ENCODE measurements at regions not wholly inside any gene's neighbourhood (a gene's known extent, or its start where the extent isn't known, plus 50 kb on each side); places are given as distances from the start of the nearest gene placed in this dataset.

DNA sequence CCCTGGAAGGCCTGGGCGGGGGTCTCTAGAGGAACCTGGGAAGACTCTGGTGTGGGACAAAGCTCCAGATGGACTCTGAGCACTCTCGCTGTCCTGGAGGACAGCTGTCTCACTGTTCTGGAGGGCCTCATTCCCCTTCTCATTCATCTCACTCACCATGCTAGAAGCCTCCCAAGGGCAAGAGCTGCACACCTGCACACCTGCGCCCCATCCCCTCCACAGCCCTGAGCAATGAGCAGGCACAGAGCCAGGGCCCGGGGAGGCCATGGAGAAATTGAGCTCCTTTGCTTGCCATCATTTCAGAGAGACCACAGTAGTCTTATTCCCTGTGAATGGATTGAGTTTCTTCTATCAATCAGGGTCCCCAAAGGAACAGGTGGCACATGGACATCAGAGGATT, 1168.5 kb downstream of the UQCRFS1 start:
- TF ChIP-seq, protein P1, sequence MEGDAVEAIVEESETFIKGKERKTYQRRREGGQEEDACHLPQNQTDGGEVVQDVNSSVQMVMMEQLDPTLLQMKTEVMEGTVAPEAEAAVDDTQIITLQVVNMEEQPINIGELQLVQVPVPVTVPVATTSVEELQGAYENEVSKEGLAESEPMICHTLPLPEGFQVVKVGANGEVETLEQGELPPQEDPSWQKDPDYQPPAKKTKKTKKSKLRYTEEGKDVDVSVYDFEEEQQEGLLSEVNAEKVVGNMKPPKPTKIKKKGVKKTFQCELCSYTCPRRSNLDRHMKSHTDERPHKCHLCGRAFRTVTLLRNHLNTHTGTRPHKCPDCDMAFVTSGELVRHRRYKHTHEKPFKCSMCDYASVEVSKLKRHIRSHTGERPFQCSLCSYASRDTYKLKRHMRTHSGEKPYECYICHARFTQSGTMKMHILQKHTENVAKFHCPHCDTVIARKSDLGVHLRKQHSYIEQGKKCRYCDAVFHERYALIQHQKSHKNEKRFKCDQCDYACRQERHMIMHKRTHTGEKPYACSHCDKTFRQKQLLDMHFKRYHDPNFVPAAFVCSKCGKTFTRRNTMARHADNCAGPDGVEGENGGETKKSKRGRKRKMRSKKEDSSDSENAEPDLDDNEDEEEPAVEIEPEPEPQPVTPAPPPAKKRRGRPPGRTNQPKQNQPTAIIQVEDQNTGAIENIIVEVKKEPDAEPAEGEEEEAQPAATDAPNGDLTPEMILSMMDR (IDR thresholded peaks at IDR 0.05): no peak
- no peak for TF ChIP-seq POLR2A (IDR thresholded peaks at IDR 0.05)
